DLD1 (cell line): ENCODE measurements at regions not wholly inside any gene's neighbourhood (a gene's known extent, or its start where the extent isn't known, plus 50 kb on each side); places are given as distances from the start of the nearest gene placed in this dataset.
"Not testable (repeated sequence)": the region's sequence is repeated elsewhere in the genome, so short reads cannot be mapped to it uniquely, and the experiment has no call there.

Experiments used
- in situ Hi-C: cut with HindIII; loops from 2 replicates; pipeline ENCODE4 v1.10.0; 2017; ENCODE audit warnings: low sequenced_read_pairs

DNA sequence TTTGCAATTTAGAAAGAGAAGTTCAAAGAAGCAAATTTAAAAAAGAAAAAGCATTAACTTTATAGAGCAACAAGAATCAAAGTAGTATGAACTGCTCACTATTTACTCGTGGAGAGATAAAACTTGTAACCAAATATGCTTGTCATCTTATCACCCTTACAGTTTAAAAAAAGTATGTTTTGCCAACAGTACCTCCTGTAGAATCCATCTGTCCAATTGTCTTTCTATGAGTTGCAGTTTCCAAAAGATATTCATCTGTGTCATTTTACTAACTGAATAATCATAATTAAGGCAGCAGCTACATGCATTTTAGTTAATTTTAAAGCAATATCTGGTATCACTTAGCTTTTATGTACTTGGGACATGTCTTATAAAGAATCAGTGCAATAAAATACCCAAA lies 1112.3 kb downstream of the DSC3 start:
- in situ Hi-C loops = no loop called here

- in situ Hi-C loops = no loop called here
Measured at GRCh38 chr18:29928081-29928480, 1114.5 kb downstream of the DSC3 start.

GRCh38 chr18:29925566-29925965 lies 1117.0 kb downstream of the DSC3 start:
- in situ Hi-C loops = no loop called here

DNA sequence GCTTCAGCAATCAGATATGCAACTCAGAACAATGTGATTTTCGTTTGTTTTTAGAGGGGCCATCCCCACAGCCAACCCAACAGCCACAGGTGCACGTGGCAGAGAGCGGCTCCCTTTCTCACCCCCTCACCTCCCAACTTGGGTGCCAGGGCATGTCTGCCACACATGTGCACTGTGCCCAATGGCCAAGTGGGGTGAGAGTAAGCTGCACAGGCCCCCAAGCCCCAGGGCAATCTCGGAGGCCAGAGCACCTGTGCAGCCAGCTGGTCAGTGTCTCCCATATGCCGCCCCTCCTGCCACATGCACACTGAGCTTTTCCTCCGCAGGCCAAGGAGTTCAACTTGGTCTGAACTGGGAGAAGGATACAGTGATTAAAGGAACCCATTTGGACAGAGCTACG lies 1130.2 kb downstream of the DSC3 start:
- in situ Hi-C loops = no loop called here

- in situ Hi-C loops = no loop called here
Measured at GRCh38 chr18:29892960-29893558, 1149.5 kb downstream of the DSC3 start.

DNA sequence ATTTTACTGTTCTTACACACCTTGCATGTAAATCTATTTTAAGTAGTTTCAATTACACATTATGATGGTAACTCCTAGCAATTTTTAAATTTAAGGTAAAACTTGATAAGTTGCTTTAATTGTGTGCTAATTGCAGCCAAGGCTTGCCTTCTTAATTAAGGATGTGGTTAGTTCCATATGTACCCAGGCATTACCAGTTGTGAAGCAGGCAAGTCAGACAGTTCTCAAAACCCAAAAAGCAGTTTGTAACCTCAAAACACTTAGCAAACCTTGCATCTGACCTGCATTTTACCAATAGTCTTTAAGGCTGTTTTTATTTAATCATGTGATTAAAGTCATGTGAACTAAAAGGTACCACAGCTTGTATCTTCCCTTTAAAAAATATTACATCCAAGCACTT lies 1159.4 kb downstream of the DSC3 start:
- in situ Hi-C loops = no loop called here

GRCh38 chr18:29882620-29883019 lies 1159.9 kb downstream of the DSC3 start:
- in situ Hi-C loops = no loop called here

- in situ Hi-C loops = no loop called here
Measured at GRCh38 chr18:29879763-29880162, 1162.8 kb downstream of the DSC3 start.

- in situ Hi-C loops = no loop called here
Measured at GRCh38 chr18:29874519-29875098, 1167.9 kb downstream of the DSC3 start.

GRCh38 chr18:29873211-29873610 lies 1169.3 kb downstream of the DSC3 start:
- in situ Hi-C loops = no loop called here

GRCh38 chr18:29871246-29871645 lies 1171.3 kb downstream of the DSC3 start:
- in situ Hi-C loops = no loop called here

DNA sequence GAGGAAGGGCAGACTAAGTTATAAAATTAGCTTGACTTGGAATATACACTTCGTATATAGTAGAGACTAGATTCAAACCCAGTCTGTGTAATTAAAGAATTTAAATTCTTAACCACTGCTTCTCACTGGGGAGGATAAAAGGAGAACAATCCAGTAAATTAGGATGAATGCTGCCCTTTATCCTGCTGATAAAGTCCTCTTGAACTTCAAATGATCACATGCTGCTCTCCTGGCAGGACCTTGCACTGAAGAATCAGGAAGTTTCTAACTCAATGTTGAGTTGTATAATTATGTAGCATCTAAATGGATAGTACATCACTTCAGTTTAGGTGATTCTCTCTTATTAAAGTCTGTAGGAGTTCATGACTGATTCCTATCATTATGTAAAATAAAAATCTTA lies 1179.7 kb downstream of the DSC3 start:
- in situ Hi-C loops = no loop called here

DNA sequence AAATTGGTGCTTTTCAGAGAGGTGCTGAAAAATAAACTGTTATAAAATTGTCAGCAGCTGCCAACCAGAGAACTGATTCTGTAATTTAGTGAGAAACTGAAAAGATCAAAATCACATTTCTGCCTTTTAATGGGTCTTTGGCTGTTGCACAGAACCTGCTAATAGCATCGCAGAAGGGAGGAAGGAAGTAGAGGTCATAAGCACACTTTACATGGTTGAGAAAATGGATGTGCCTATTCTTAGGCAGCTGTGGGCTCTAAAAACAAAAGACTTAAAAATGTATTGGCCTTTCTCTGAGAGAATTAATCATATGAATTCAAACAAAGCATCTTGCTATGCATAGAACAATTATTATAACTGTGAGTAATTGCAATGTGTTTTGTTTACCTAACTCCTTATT lies 1186.9 kb downstream of the DSC3 start:
- in situ Hi-C loops = no loop called here

DNA sequence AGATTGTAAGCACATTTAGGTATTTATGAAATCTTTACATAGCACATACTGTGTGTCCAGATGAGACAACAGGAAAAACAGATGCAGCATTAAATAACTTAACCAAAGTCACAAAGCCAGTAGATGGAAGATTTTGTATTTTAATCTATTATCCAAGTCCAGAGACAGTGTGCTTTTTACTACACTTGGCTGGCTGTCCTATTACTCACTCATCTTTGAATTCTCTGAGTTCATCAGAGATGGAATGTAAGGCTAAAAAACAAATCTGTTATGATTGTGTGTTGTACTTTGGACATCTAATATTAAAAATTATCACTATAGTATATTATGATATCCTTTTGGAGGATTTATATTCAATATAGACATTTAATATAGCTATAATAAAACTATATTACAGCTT lies 1189.4 kb downstream of the DSC3 start:
- in situ Hi-C loops = no loop called here

DNA sequence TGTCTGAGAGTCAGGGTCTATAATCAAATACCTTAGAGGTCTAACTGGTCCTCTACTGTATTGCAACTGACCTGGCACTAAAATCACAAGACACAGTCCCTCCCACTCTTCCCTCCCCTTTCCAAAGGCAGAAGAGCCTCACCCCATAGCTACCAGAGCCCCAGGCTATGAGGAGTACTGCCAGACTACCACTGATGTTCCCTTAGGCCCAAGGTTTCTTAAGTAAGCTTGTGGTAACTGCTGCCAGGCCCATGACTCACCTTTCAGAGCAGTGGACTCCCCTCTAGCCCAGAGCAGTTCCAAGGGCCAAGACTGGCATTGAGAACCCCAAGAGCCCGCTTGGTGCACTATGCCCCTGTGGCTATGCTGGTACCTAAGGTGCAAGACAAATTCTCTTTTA lies 1193.4 kb downstream of the DSC3 start:
- in situ Hi-C loops = no loop called here

GRCh38 chr18:29841631-29842030 lies 1200.9 kb downstream of the DSC3 start:
- in situ Hi-C loops = no loop called here

DNA sequence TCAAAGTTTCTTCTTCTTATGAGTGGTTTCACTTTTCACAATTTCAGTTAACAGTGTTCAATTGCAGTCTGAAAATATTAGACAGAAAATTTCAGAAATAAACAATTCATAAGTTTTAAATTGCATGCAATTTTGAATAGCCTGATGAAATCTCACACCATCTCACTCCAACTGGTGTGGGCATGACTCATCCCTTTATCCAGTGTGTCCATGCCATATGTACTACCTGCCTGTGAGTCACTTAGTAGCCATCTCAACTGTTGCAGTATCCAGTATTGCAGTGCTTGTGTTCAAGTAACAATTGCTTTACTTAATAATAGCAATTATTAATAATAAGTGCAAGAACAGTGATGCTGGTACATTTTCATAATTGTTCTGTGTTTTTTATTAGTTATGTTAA lies 1202.5 kb downstream of the DSC3 start:
- in situ Hi-C loops = no loop called here

GRCh38 chr18:29838961-29839360 lies 1203.6 kb downstream of the DSC3 start:
- in situ Hi-C loops = not testable (repeated sequence)

DNA sequence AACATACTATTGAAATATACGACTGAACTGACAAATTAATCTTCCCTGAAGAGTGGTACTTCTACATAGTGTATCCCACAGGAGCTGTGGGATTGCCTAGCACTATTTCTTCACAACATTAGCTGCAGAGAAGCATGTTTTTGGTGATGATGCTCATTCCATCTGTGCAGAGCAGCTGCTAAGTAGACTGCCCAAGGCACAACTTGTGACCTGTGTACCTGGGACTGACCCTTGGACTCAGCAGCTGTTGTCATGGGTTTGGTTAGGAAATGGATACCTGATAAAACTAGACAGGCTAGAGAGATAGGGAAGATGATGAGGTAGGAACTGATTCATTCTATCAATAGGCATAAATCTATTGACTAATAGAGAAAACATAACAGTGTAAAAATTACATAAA lies 1204.0 kb downstream of the DSC3 start:
- in situ Hi-C loops = no loop called here

DNA sequence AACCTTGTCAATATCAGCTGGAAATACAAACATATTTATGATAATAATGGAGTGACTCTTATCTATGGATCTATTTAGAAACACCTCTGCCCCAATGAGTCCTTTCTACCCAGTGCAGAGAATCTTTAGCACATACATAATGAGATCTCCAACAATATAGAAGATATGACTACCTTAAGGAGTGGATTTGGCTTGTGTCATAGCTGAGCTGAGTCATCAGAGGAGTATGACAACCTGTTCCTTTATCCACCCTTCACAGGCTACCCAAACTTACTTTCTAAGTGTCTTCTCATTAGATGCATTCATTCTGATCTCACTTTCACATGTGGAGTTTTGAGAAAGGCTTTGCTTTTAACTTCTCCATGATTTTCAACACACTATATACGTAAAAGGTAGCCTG lies 1218.9 kb downstream of the DSC3 start:
- in situ Hi-C loops = no loop called here

DNA sequence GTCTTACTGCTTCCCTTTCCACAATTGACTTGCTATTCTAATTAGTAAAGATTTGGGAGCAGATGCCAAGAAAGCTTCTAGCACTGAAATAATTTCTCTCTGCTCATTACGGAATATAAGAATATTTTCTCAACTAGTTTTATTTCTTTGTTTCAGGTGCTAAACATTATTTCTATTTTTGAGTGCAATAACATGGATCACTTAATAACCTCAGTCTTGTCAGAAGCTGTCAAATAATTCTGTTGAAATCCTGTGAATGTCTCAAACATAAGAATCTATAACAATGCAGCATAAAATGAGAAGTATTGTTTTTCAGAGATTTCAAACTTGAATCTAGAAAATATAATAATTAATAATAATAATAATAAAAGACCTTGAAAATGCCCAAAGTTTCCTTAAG lies 1221.0 kb downstream of the DSC3 start:
- in situ Hi-C loops = no loop called here

GRCh38 chr18:29811519-29811918 lies 1231.0 kb downstream of the DSC3 start:
- in situ Hi-C loops = no loop called here

DNA sequence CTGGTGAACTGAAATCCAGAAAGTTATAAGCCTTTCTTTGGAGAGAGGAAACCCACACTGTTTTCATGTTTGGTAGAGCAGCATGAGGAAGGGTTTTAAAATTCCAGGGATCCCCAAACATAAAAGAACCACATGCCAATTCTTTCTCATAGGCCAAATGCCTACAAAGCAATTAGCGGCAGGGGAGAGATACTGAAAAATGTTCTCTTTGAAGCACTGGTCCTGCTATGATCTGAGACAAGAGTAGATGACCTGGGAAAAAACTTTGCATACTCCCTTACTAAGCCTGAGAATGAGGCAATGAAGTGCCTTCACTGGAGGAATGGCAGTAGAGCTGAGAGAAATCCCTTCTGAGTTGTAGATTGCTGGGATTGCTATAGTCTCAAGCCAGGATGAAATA lies 1261.7 kb downstream of the DSC3 start:
- in situ Hi-C loops = no loop called here
